ENCODE measurements at regions not wholly inside any gene's neighbourhood (a gene's known extent, or its start where the extent isn't known, plus 50 kb on each side); places are given as distances from the start of the nearest gene placed in this dataset.
A peak's percentile ranks its signal among the peaks of the same experiment; 100 is the strongest.
"Not testable (repeated sequence)": the region's sequence is repeated elsewhere in the genome, so short reads cannot be mapped to it uniquely, and the experiment has no call there.

- no peak for DNase-seq
Measured at GRCh38 chr15:53116169-53116568, 326.0 kb upstream of the ONECUT1 start.

GRCh38 chr15:53115563-53115962, 325.4 kb upstream of the ONECUT1 start:
- DNase-seq, result peak; percentile 8

GRCh38 chr15:53114960-53115359, 324.8 kb upstream of the ONECUT1 start:
- no peak for DNase-seq

GRCh38 chr15:53110999-53111398, 320.9 kb upstream of the ONECUT1 start:
- peak; percentile 62 for DNase-seq

- no peak for DNase-seq
Measured at GRCh38 chr15:53108319-53108718, 318.2 kb upstream of the ONECUT1 start.

GRCh38 chr15:53107855-53108254, 317.7 kb upstream of the ONECUT1 start:
- no peak for DNase-seq

- DNase-seq, result no peak
Measured at GRCh38 chr15:53106505-53107286, 316.6 kb upstream of the ONECUT1 start.

GRCh38 chr15:53102483-53102882, 312.3 kb upstream of the ONECUT1 start:
- DNase-seq, result no peak

GRCh38 chr15:53080484-53080883, 290.3 kb upstream of the ONECUT1 start:
- DNase-seq, result no peak

GRCh38 chr15:53074221-53074620, 284.1 kb upstream of the ONECUT1 start:
- DNase-seq, result no peak

- DNase-seq, result peak; percentile 58
Measured at GRCh38 chr15:53072077-53072476, 281.9 kb upstream of the ONECUT1 start.

- no peak for DNase-seq
Measured at GRCh38 chr15:53068636-53069035, 278.5 kb upstream of the ONECUT1 start.

GRCh38 chr15:53059273-53060043, 269.3 kb upstream of the ONECUT1 start:
- DNase-seq, result no peak

GRCh38 chr15:53046153-53046790, 256.1 kb upstream of the ONECUT1 start:
- no peak for DNase-seq

GRCh38 chr15:53038655-53038941, 248.5 kb upstream of the ONECUT1 start:
- DNase-seq, result no peak

- no peak for DNase-seq
Measured at GRCh38 chr15:53037904-53038654, 247.9 kb upstream of the ONECUT1 start.

- no peak for DNase-seq
Measured at GRCh38 chr15:53036641-53037040, 246.5 kb upstream of the ONECUT1 start.

GRCh38 chr15:53034767-53035245, 244.7 kb upstream of the ONECUT1 start:
- DNase-seq, result no peak

GRCh38 chr15:53033709-53034108, 243.6 kb upstream of the ONECUT1 start:
- no peak for DNase-seq

- DNase-seq, result no peak
Measured at GRCh38 chr15:53031469-53031868, 241.3 kb upstream of the ONECUT1 start.

GRCh38 chr15:53022788-53023187, 232.7 kb upstream of the ONECUT1 start:
- no peak for DNase-seq

- no peak for DNase-seq
Measured at GRCh38 chr15:53013329-53013728, 223.2 kb upstream of the ONECUT1 start.

GRCh38 chr15:53011779-53012178, 221.6 kb upstream of the ONECUT1 start:
- DNase-seq, result not testable (repeated sequence)

Data from NCI-H69 (cell line).